Transverse colon (tissue), 3 donors: ENCODE measurements at regions not wholly inside any gene's neighbourhood (a gene's known extent, or its start where the extent isn't known, plus 50 kb on each side); places are given as distances from the start of the nearest gene placed in this dataset.

ENCODE experiments used
- POLR2A ChIP-seq: fragments of 450-650 bp; IDR thresholded peaks from one replicate; pipeline ENCODE4 v1.6.1; 2016; ENCODE audit warnings: antibody characterized with exemption, mild to moderate bottlenecking, moderate library complexity
- TF ChIP-seq, protein P1 (sequence below), 5 experiments: fragments of 200-600 bp in 3 of 5; fragments of 450-650 bp in 2 of 5; sonication (generic) in 3 of 5; IDR thresholded peaks; 1 replicate in 2 of 5; 2 replicates in 3 of 5; pipeline ENCODE4 v1.5.1; 2016 to 2017; ENCODE audit warnings: antibody characterized with exemption in 5 of 5, inconsistent platforms in 3 of 5, mild to moderate bottlenecking in 2 of 5, moderate library complexity in 1 of 5

DNA sequence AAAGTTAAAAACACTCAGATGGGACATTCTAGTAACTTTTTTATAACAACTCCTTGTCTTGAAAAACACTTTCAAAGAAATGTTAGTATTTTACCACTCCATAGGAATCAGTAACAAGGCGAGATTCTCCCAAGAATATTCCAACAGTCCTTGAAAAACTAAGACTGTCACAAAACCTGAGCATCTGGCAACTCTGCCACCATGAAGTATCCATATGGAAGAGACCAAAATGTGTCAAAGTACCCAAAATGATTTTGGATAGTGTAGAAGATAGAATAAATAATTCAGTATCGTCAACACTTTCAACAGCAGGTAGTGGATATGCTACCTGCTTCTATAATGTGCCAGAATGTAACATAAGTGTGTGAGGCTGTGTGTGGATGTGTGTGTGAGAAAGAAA lies 361.8 kb downstream of the ZEB2 start:
- TF ChIP-seq, protein P1, sequence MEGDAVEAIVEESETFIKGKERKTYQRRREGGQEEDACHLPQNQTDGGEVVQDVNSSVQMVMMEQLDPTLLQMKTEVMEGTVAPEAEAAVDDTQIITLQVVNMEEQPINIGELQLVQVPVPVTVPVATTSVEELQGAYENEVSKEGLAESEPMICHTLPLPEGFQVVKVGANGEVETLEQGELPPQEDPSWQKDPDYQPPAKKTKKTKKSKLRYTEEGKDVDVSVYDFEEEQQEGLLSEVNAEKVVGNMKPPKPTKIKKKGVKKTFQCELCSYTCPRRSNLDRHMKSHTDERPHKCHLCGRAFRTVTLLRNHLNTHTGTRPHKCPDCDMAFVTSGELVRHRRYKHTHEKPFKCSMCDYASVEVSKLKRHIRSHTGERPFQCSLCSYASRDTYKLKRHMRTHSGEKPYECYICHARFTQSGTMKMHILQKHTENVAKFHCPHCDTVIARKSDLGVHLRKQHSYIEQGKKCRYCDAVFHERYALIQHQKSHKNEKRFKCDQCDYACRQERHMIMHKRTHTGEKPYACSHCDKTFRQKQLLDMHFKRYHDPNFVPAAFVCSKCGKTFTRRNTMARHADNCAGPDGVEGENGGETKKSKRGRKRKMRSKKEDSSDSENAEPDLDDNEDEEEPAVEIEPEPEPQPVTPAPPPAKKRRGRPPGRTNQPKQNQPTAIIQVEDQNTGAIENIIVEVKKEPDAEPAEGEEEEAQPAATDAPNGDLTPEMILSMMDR (IDR thresholded peaks at IDR 0.05) = no peak
- TF ChIP-seq POLR2A = no peak
